Endothelial cell of umbilical vein (primary cell): ENCODE measurements at regions not wholly inside any gene's neighbourhood (a gene's known extent, or its start where the extent isn't known, plus 50 kb on each side); places are given as distances from the start of the nearest gene placed in this dataset.

Experiments used
- BruUV-seq: library from RNA; stranded (reverse); fragments of 400-500 nt; replicated peaks from 2 replicates; lab custom pipeline; 2021; lab: Mats Ljungman, UMichigan
- CTCF ChIA-PET: fragments of 300-600, 350-600 bp; sonication (Branson Sonifier 250); formaldehyde crosslinking; loops from one replicate; lab custom pipeline; 2021; ENCODE audit warnings: antibody characterized with exemption, inconsistent platforms; lab: Charles Lee
- POLR2A ChIA-PET: fragments of 300-600, 350-600 bp; sonication (Branson Sonifier 250); formaldehyde crosslinking; loops from one replicate; lab custom pipeline; 2021; ENCODE audit warnings: antibody characterized with exemption, inconsistent platforms; lab: Charles Lee
- DNase-seq: peaks from one replicate; pipeline ENCODE4 v3.0.0-alpha.2; 2011; ENCODE audit warnings: low read depth, low spot score
- FAIRE-seq: peaks from 2 replicates; lab custom pipeline; 2011; peaks lifted over from hg19 to GRCh38; lab: Jason Lieb, UNC
- H2AFZ ChIP-seq: 2 replicates; pipeline ENCODE4 v1.6.0; 2012; ENCODE audit warnings: low read depth, low read length, control low read depth, inconsistent platforms
- H3K27ac ChIP-seq: 2 replicates; pipeline ENCODE4 v1.5.1; 2011; ENCODE audit warnings: low read depth, mild to moderate bottlenecking, control low read depth, low read length, moderate library complexity; ENCODE audit not compliant: insufficient read depth
- H3K27me3 ChIP-seq, 2 experiments: 2 replicates each; pipeline versions ENCODE4 v1.6.0 to v1.6.1; 2011; ENCODE audit warnings: low read length in 2 of 2, mixed read lengths in 1 of 2; ENCODE audit not compliant: control insufficient read depth in 2 of 2, insufficient read depth in 2 of 2
- H3K36me3 ChIP-seq, 2 experiments: 2 replicates in 1 of 2; 3 replicates in 1 of 2; pipeline ENCODE4 v1.5.1; 2011; ENCODE audit warnings: low read length in 2 of 2, mild to moderate bottlenecking in 1 of 2, moderate library complexity in 1 of 2; ENCODE audit not compliant: control insufficient read depth in 2 of 2, insufficient read depth in 2 of 2; ENCODE audit errors: extremely low read depth in 1 of 2
- H3K4me1 ChIP-seq: 3 replicates; pipeline ENCODE4 v1.5.1; 2011; ENCODE audit warnings: mild to moderate bottlenecking, low read length; ENCODE audit not compliant: control insufficient read depth, insufficient read depth; ENCODE audit errors: extremely low read depth
- H3K4me2 ChIP-seq: 2 replicates; pipeline ENCODE4 v1.6.1; 2011; ENCODE audit warnings: low read length, control low read depth, mixed read lengths; ENCODE audit not compliant: insufficient read depth
- H3K4me3 ChIP-seq, 3 experiments: fragments of 200-600 bp in 1 of 3; sonication (generic), shearing (Covaris generic) in 1 of 3; replicated peaks in 1 of 3; 2 replicates each; pipeline ENCODE4 v1.5.1; 2011 to 2016; ENCODE audit warnings: control low read depth in 3 of 3, low read length in 3 of 3, mild to moderate bottlenecking in 2 of 3, inconsistent platforms in 1 of 3, low read depth in 1 of 3, moderate library complexity in 1 of 3; ENCODE audit not compliant: insufficient read depth in 1 of 3
- H3K79me2 ChIP-seq: 2 replicates; pipeline ENCODE4 v1.6.0; 2012; ENCODE audit warnings: low read length, inconsistent platforms; ENCODE audit not compliant: control insufficient read depth, insufficient read depth
- H3K9ac ChIP-seq: replicated peaks from 2 replicates; pipeline ENCODE3; 2011; ENCODE audit warnings: low read length, control low read depth; ENCODE audit not compliant: insufficient read depth; ENCODE audit errors: extremely low read depth
- H3K9me1 ChIP-seq: replicated peaks from 3 replicates; pipeline ENCODE4 v1.6.0; 2011; ENCODE audit warnings: mild to moderate bottlenecking, low read length; ENCODE audit not compliant: control insufficient read depth, insufficient read depth; ENCODE audit errors: extremely low read depth
- H3K9me3 ChIP-seq: replicated peaks from 2 replicates; pipeline ENCODE4 v1.5.1; 2012; ENCODE audit warnings: low read length, inconsistent platforms; ENCODE audit not compliant: control insufficient read depth, insufficient read depth
- H4K20me1 ChIP-seq: replicated peaks from 2 replicates; pipeline ENCODE3; 2011; ENCODE audit warnings: mild to moderate bottlenecking, low read length; ENCODE audit not compliant: control insufficient read depth, insufficient read depth; ENCODE audit errors: extremely low read depth
- CTCF ChIP-seq, 2 donors: IDR thresholded peaks; 1 replicate in 1 of 2; 2 replicates in 1 of 2; pipeline ENCODE4 v1.5.1; 2011; ENCODE audit warnings: low read length in 2 of 2, mild to moderate bottlenecking in 2 of 2, moderate library complexity in 2 of 2, control low read depth in 1 of 2, inconsistent platforms in 1 of 2, low read depth in 1 of 2; ENCODE audit not compliant: insufficient read depth in 1 of 2; ENCODE audit errors: extremely low read depth in 1 of 2
- EZH2 ChIP-seq: IDR thresholded peaks from 2 replicates; pipeline ENCODE4 v1.6.1; 2012; ENCODE audit warnings: borderline replicate concordance, low read depth, mild to moderate bottlenecking, moderate library complexity, low read length, inconsistent platforms; ENCODE audit not compliant: severe bottlenecking
- FOS ChIP-seq: IDR thresholded peaks from 2 replicates; pipeline ENCODE4 v1.6.1; 2011; ENCODE audit warnings: mild to moderate bottlenecking, low read length, moderate library complexity, borderline replicate concordance; ENCODE audit not compliant: insufficient read depth
- GATA2 ChIP-seq: IDR thresholded peaks from 2 replicates; pipeline ENCODE4 v1.7.0; 2011; ENCODE audit warnings: low read depth, mild to moderate bottlenecking, moderate library complexity, mixed read lengths, low read length; ENCODE audit not compliant: insufficient read length, insufficient read depth
- JUN ChIP-seq: IDR thresholded peaks from 2 replicates; pipeline ENCODE4 v1.6.1; 2011; ENCODE audit warnings: borderline replicate concordance, low read depth; ENCODE audit not compliant: insufficient read length, insufficient read depth
- MAX ChIP-seq: IDR thresholded peaks from 2 replicates; pipeline ENCODE4 v1.6.1; 2011; ENCODE audit not compliant: insufficient read depth, insufficient read length
- MYC ChIP-seq: IDR thresholded peaks from one replicate; pipeline ENCODE4 v1.6.1; 2011; ENCODE audit warnings: mild to moderate bottlenecking, low read depth, low read length
- POLR2A ChIP-seq: IDR thresholded peaks from 2 replicates; pipeline ENCODE4 v1.6.1; 2012; ENCODE audit warnings: low read depth, mild to moderate bottlenecking, control low read depth, low read length
- POLR2AphosphoS5 ChIP-seq: IDR thresholded peaks from 2 replicates; pipeline ENCODE4 v1.6.1; 2012; ENCODE audit warnings: low read depth, mild to moderate bottlenecking, control low read depth, low read length, moderate library complexity; ENCODE audit not compliant: insufficient read depth
- dilution Hi-C: fragments of 300-500 bp; cut with MboI; formaldehyde crosslinking; loops from one replicate; pipeline ENCODE4 v1.15.0; 2019; ENCODE audit warnings: low sequenced_read_pairs; ENCODE audit not compliant: extremely low pct_ligation_motif_present
- intact Hi-C: fragments of 100-400 bp; cut with micrococcal nuclease; formaldehyde crosslinking; loops from one replicate; pipeline ENCODE4 v1.10.0; 2022

- CTCF ChIA-PET: interaction anchor here (0.9 to 1.4 kb wide), 2 partner anchors 18 to 23 kb away, joined by 3 read pairs; no protein-coding TSS in a partner anchor
- FAIRE-seq (no peak), DNase-seq (no peak)
- no peaks in the 10 kb centered on the region for H3K79me2 ChIP-seq
- no peaks in the 10 kb centered on the region for H3K4me1 ChIP-seq
- no peak overlapping the region for H3K4me3 ChIP-seq
- H3K27me3 ChIP-seq: peaks cover 9 to 20% of the 10 kb centered on the region in 2 experiments
- dilution Hi-C loops: no loop called here
- no peaks in the 10 kb centered on the region for H3K36me3 ChIP-seq
- no TSS peak for BruUV-seq
- H3K9me3 ChIP-seq: no peaks in the 10 kb centered on the region
- no peak overlapping the region for H3K9ac ChIP-seq
- H2AFZ ChIP-seq: no peak overlapping the region
- TF ChIP-seq MAX: no peak
- TF ChIP-seq POLR2AphosphoS5: no peak
- TF ChIP-seq FOS: no peak
- TF ChIP-seq GATA2: no peak
- no peak for TF ChIP-seq POLR2A
- TF ChIP-seq JUN: no peak
- no peak for TF ChIP-seq MYC
- no peak for TF ChIP-seq CTCF (IDR thresholded peaks at IDR 0.05; ENCODE audit: extremely low read depth in 1 of 2, insufficient read depth in 1 of 2, low read depth in 1 of 2, low read length in 2 of 2)
- TF ChIP-seq EZH2: no peak
- POLR2A ChIA-PET: no interaction called here
- H3K9me1 ChIP-seq: no peaks in the 10 kb centered on the region
- H3K27ac ChIP-seq: no peak overlapping the region
- intact Hi-C loops: no loop called here
- no peak overlapping the region for H3K4me2 ChIP-seq
- H4K20me1 ChIP-seq: no peaks in the 10 kb centered on the region
Observed at GRCh38 chr13:99686944-99687411, 185.7 kb downstream of the TM9SF2 start.
